ELR (cell line): ENCODE measurements at regions not wholly inside any gene's neighbourhood (a gene's known extent, or its start where the extent isn't known, plus 50 kb on each side); places are given as distances from the start of the nearest gene placed in this dataset.
"Not testable (repeated sequence)": the region's sequence is repeated elsewhere in the genome, so short reads cannot be mapped to it uniquely, and the experiment has no call there.

Experiments
- DNase-seq: peaks from one replicate; pipeline ENCODE4 v3.0.0-alpha.2; 2015; ENCODE audit warnings: low read depth

- DNase-seq: no peak
Measured at GRCh38 chr7:12985752-12986151, 298.3 kb downstream of the ARL4A start.

- no peak for DNase-seq
Measured at GRCh38 chr7:12987238-12987637, 299.8 kb downstream of the ARL4A start.

DNA sequence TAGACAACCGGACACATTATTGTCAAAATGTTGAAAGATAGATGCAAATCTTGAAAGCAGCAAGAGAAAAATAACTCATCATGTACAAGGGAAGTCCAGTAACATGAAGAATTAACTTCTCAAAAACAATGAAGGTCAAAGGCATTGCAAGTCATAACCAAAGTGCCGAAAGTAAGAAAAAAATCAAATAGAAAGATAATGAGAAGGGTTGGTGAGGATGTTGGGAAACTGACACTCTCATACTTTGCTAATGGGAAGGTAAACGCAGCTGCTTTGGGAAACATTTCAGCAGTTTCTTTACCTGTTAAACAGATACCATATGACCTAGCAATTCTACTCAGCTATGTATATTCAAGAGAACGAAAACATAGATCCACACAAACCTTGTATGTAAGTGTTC, 303.0 kb downstream of the ARL4A start:
- no peak for DNase-seq

- no peak for DNase-seq
Measured at GRCh38 chr7:12993025-12993424, 305.6 kb downstream of the ARL4A start.

GRCh38 chr7:12995912-12996469, 308.6 kb downstream of the ARL4A start:
- DNase-seq: no peak

GRCh38 chr7:13007331-13007730, 319.9 kb downstream of the ARL4A start:
- no peak for DNase-seq

- no peak for DNase-seq
Measured at GRCh38 chr7:13009517-13009916, 322.1 kb downstream of the ARL4A start.

- DNase-seq: no peak
Measured at GRCh38 chr7:13014011-13014410, 326.6 kb downstream of the ARL4A start.

- DNase-seq: no peak
Measured at GRCh38 chr7:13016036-13016581, 328.7 kb downstream of the ARL4A start.

DNA sequence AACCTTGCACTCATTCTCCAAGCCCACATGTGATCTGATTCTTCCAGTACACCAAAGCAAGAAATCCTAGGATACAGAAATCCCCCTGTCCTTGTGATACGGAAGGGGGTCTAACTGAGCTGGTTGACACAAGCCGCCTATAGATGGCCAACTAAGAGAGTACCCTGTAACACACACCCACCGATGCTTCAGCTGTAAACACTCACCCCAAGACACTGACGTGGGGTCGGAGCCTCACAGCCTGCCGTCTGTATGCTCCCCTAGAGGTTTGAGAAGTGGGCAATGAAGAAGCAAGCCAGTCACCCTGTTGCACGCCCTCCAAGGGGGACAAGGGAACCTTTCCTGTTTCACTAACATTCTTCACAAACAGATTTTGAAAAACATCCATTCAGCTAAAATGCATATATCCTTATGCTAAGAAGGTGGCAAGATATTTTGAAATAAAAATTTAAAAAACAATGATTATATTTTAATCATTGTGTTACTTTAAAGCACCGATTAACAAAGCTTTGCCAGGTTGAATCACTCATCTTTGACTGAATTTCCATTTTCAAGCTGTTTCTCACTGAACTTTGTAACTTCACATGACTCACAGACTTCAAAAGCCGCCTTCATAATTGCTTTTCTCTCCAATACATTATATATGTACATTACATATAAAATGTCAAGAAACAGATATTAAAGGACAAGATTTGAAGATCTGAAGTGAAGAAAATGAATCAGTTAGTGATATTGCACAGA, 329.3 kb downstream of the ARL4A start:
- peak; percentile 49 for DNase-seq

- peak; percentile 73 for DNase-seq
Measured at GRCh38 chr7:13017333-13017857, 330.0 kb downstream of the ARL4A start.

GRCh38 chr7:13017881-13018280, 330.4 kb downstream of the ARL4A start:
- DNase-seq: peak; percentile 12

GRCh38 chr7:13021566-13022300, 334.3 kb downstream of the ARL4A start:
- no peak for DNase-seq

DNA sequence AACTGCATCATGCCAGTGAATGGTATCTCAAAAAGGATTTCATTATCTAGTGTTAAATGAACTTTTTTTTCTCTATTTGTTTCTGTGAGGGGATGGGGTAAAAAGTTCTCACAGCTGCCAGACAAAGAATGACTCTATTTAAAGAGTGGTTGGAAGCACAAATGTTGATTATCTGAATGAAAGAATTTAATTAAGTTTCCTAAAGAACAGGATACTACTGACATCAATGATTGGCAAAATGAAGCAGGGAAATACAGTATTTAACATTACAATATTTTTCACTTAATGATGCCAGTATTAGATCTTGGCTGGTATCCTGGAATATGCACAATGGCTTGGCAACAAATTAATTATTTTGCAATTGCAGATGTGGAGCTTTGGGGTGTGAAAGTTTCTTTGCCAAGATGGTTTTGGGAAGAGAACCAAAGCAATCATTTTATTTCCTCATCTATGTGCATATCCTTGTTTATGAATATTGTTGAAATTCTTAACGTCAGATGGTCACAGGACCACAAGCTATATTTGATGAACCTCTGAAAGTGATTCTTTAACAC, 336.8 kb downstream of the ARL4A start:
- no peak for DNase-seq

DNA sequence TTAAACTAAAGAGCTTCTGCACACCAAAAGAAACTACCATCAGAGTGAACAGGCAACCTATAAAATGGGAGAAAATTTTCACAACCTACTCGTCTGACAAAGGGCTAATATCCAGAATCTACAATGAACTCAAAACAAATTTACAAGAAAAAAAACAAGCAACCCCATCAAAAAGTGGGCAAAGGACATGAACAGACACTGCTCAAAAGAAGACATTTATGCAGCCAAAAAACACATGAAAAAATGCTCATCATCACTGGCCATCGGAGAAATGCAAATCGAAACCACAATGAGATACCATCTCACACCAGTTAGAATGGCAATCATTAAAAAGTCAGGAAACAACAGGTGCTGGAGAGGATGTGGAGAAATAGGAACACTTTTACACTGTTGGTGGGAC, 337.6 kb downstream of the ARL4A start:
- not testable (repeated sequence) for DNase-seq

- DNase-seq: no peak
Measured at GRCh38 chr7:13027321-13027720, 339.9 kb downstream of the ARL4A start.

- DNase-seq: no peak
Measured at GRCh38 chr7:13028036-13028824, 340.8 kb downstream of the ARL4A start.

GRCh38 chr7:13028825-13029099, 341.3 kb downstream of the ARL4A start:
- no peak for DNase-seq

- peak; percentile 60 for DNase-seq
Measured at GRCh38 chr7:13031468-13031867, 344.0 kb downstream of the ARL4A start.

- no peak for DNase-seq
Measured at GRCh38 chr7:13032084-13032483, 344.7 kb downstream of the ARL4A start.

DNA sequence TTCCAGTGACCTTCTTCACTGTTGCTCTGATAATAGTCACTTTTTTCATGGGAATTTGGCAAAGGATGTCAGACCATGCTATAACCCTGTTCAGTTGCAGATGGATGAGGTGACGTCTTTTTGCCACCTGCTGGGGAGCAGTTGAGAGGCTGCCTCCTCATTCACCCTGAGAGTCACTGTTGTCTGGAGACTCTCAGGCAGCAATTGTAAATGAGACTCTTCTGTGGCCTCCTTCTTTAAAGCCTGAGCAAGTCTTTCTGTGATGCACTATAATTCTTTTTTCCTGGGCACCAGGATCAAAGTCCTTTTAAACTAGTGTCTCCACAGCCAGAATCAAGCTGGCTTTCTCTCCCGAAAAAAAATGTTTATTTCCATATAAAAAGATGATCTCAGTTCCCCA, 345.1 kb downstream of the ARL4A start:
- no peak for DNase-seq

GRCh38 chr7:13034693-13035092, 347.3 kb downstream of the ARL4A start:
- DNase-seq: no peak
